ENCODE measurements at regions not wholly inside any gene's neighbourhood (a gene's known extent, or its start where the extent isn't known, plus 50 kb on each side); places are given as distances from the start of the nearest gene placed in this dataset.

- H3K27me3 ChIP-seq (ENCODE audit: control insufficient read depth, insufficient read depth, low read length), result no peaks in the 10 kb centered on the region
- DNase-seq, result no peak
- no peaks in the 10 kb centered on the region for H3K4me1 ChIP-seq (ENCODE audit: control insufficient read depth, insufficient read depth, low read length)
- no peak overlapping the region for H3K4me3 ChIP-seq (ENCODE audit: low read length)
- no peaks in the 10 kb centered on the region for H3K36me3 ChIP-seq (ENCODE audit: control insufficient read depth, insufficient read depth, low read length)
- peaks cover 2% of the 10 kb centered on the region for H3K9me3 ChIP-seq (ENCODE audit: control insufficient read depth, low read depth, low read length)
- H3K27ac ChIP-seq (ENCODE audit: low read length), result no peak overlapping the region
These were observed 285.1 kb upstream of the PHF14 start for GRCh38 chr7:10688544-10688943.

- Histone ChIP-seq H3K27ac (ENCODE audit: low read length) (no peak overlapping the region), H3K36me3 (ENCODE audit: control insufficient read depth, insufficient read depth, low read length) (no peaks in the 10 kb centered on the region), H3K4me1 (ENCODE audit: control insufficient read depth, insufficient read depth, low read length) (no peaks in the 10 kb centered on the region), H3K9me3 (ENCODE audit: control insufficient read depth, low read depth, low read length) (no peaks in the 10 kb centered on the region), H3K27me3 (ENCODE audit: control insufficient read depth, insufficient read depth, low read length) (no peaks in the 10 kb centered on the region), H3K4me3 (ENCODE audit: low read length) (no peak overlapping the region)
- DNase-seq, result no peak
- no CpG with 5 or more reads among the region's 5 CpGs for WGBS (ENCODE audit: insufficient coverage, low lambda C conversion rate)
These were observed 277.6 kb upstream of the PHF14 start for GRCh38 chr7:10696064-10696463.

GRCh38 chr7:10703059-10703458, 270.6 kb upstream of the PHF14 start:
- Histone ChIP-seq H3K27ac (ENCODE audit: low read length) (no peak overlapping the region), H3K4me3 (ENCODE audit: low read length) (no peak overlapping the region)
- no CpG with 5 or more reads among the region's 3 CpGs for WGBS (ENCODE audit: insufficient coverage, low lambda C conversion rate)

GRCh38 chr7:10703981-10704380, 269.7 kb upstream of the PHF14 start:
- Histone ChIP-seq H3K4me1 (ENCODE audit: control insufficient read depth, insufficient read depth, low read length) (no peaks in the 10 kb centered on the region), H3K4me3 (ENCODE audit: low read length) (no peak overlapping the region), H3K36me3 (ENCODE audit: control insufficient read depth, insufficient read depth, low read length) (no peaks in the 10 kb centered on the region), H3K27me3 (ENCODE audit: control insufficient read depth, insufficient read depth, low read length) (no peaks in the 10 kb centered on the region), H3K9me3 (ENCODE audit: control insufficient read depth, low read depth, low read length) (no peaks in the 10 kb centered on the region), H3K27ac (ENCODE audit: low read length) (no peak overlapping the region)
- 100% methylated on average over 1 of the region's 1 CpG for WGBS (ENCODE audit: insufficient coverage, low lambda C conversion rate)
- DNase-seq, result no peak

More at GRCh38 chr7:10703059-10703458, 270.6 kb upstream of the PHF14 start:
- H3K4me1 ChIP-seq (ENCODE audit: control insufficient read depth, insufficient read depth, low read length), result no peaks in the 10 kb centered on the region
- H3K36me3 ChIP-seq (ENCODE audit: control insufficient read depth, insufficient read depth, low read length), result no peaks in the 10 kb centered on the region
- no peaks in the 10 kb centered on the region for H3K27me3 ChIP-seq (ENCODE audit: control insufficient read depth, insufficient read depth, low read length)
- no peaks in the 10 kb centered on the region for H3K9me3 ChIP-seq (ENCODE audit: control insufficient read depth, low read depth, low read length)
- DNase-seq, result no peak

DNA sequence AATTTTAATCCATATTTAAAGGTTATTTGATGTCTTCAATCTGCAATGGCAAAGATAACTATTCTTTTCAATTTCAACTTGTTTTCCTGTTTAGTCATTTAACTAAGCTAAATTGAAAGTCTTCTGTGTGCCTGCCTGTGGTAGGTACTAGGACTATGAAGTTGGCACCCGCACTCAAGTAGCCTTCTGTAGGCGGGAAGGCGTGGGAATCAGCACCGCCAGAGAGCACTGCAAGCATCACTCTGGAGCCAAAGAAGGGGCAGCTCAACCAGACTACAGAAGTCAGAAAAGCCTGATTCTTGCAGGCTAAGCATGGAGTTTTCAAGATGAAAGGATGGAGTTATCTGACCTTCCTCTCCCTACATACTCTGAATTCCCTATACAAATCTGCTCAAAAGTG, 269.0 kb upstream of the PHF14 start:
- DNase-seq, result no peak
- no CpG with 5 or more reads among the region's 4 CpGs for WGBS (ENCODE audit: insufficient coverage, low lambda C conversion rate)
- no peaks in the 10 kb centered on the region for H3K4me1 ChIP-seq (ENCODE audit: control insufficient read depth, insufficient read depth, low read length)
- H3K27me3 ChIP-seq (ENCODE audit: control insufficient read depth, insufficient read depth, low read length), result no peaks in the 10 kb centered on the region
- no peaks in the 10 kb centered on the region for H3K9me3 ChIP-seq (ENCODE audit: control insufficient read depth, low read depth, low read length)
- H3K27ac ChIP-seq (ENCODE audit: low read length), result no peak overlapping the region
- no peak overlapping the region for H3K4me3 ChIP-seq (ENCODE audit: low read length)
- no peaks in the 10 kb centered on the region for H3K36me3 ChIP-seq (ENCODE audit: control insufficient read depth, insufficient read depth, low read length)

- WGBS (ENCODE audit: insufficient coverage, low lambda C conversion rate), result no CpG with 5 or more reads among the region's 3 CpGs
- H3K27ac ChIP-seq (ENCODE audit: low read length), result no peak overlapping the region
- H3K27me3 ChIP-seq (ENCODE audit: control insufficient read depth, insufficient read depth, low read length), result no peaks in the 10 kb centered on the region
- H3K4me3 ChIP-seq (ENCODE audit: low read length), result no peak overlapping the region
- DNase-seq, result no peak
- H3K9me3 ChIP-seq (ENCODE audit: control insufficient read depth, low read depth, low read length), result no peaks in the 10 kb centered on the region
- H3K36me3 ChIP-seq (ENCODE audit: control insufficient read depth, insufficient read depth, low read length), result no peaks in the 10 kb centered on the region
- H3K4me1 ChIP-seq (ENCODE audit: control insufficient read depth, insufficient read depth, low read length), result no peaks in the 10 kb centered on the region
These were observed 266.7 kb upstream of the PHF14 start for GRCh38 chr7:10706875-10707493.

GRCh38 chr7:10707519-10707918, 266.2 kb upstream of the PHF14 start:
- no peaks in the 10 kb centered on the region for H3K36me3 ChIP-seq (ENCODE audit: control insufficient read depth, insufficient read depth, low read length)
- no peaks in the 10 kb centered on the region for H3K9me3 ChIP-seq (ENCODE audit: control insufficient read depth, low read depth, low read length)
- H3K27ac ChIP-seq (ENCODE audit: low read length), result no peak overlapping the region
- no peaks in the 10 kb centered on the region for H3K4me1 ChIP-seq (ENCODE audit: control insufficient read depth, insufficient read depth, low read length)
- H3K27me3 ChIP-seq (ENCODE audit: control insufficient read depth, insufficient read depth, low read length), result no peaks in the 10 kb centered on the region
- no peak overlapping the region for H3K4me3 ChIP-seq (ENCODE audit: low read length)
- no CpG with 5 or more reads among the region's 1 CpG for WGBS (ENCODE audit: insufficient coverage, low lambda C conversion rate)
- DNase-seq, result no peak

GRCh38 chr7:10708447-10708846, 265.2 kb upstream of the PHF14 start:
- Histone ChIP-seq H3K27me3 (ENCODE audit: control insufficient read depth, insufficient read depth, low read length) (no peaks in the 10 kb centered on the region), H3K4me1 (ENCODE audit: control insufficient read depth, insufficient read depth, low read length) (no peaks in the 10 kb centered on the region), H3K27ac (ENCODE audit: low read length) (no peak overlapping the region), H3K9me3 (ENCODE audit: control insufficient read depth, low read depth, low read length) (no peaks in the 10 kb centered on the region), H3K4me3 (ENCODE audit: low read length) (no peak overlapping the region), H3K36me3 (ENCODE audit: control insufficient read depth, insufficient read depth, low read length) (no peaks in the 10 kb centered on the region)
- WGBS (ENCODE audit: insufficient coverage, low lambda C conversion rate), result no CpG with 5 or more reads among the region's 5 CpGs
- no peak for DNase-seq

GRCh38 chr7:10718768-10719167, 254.9 kb upstream of the PHF14 start:
- Histone ChIP-seq H3K4me3 (ENCODE audit: low read length) (no peak overlapping the region), H3K4me1 (ENCODE audit: control insufficient read depth, insufficient read depth, low read length) (no peaks in the 10 kb centered on the region), H3K9me3 (ENCODE audit: control insufficient read depth, low read depth, low read length) (no peaks in the 10 kb centered on the region), H3K36me3 (ENCODE audit: control insufficient read depth, insufficient read depth, low read length) (no peaks in the 10 kb centered on the region), H3K27ac (ENCODE audit: low read length) (no peak overlapping the region), H3K27me3 (ENCODE audit: control insufficient read depth, insufficient read depth, low read length) (no peaks in the 10 kb centered on the region)
- WGBS (ENCODE audit: insufficient coverage, low lambda C conversion rate), result 96% methylated on average over 4 of the region's 5 CpGs
- no peak for DNase-seq

DNA sequence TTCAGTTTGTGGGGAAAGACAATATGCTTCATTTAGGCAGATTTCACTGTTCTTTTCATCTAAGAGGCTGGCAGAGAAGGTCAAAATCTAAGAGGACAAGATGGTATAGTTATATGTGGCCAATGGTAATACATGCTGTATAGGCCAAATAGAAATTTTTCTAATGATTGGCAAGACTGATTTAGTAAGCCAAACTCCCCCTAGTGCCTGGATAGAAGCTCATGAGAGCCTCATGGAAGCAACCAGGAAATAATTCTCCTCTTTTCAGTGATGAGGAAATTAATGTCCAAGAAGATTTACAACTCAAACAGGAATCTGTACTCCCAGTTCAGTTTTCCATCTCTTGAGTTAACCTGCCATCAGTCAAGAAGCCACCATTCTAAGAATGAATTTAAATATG, 253.6 kb upstream of the PHF14 start:
- no peak for DNase-seq
- Histone ChIP-seq H3K4me1 (ENCODE audit: control insufficient read depth, insufficient read depth, low read length) (no peaks in the 10 kb centered on the region), H3K9me3 (ENCODE audit: control insufficient read depth, low read depth, low read length) (no peaks in the 10 kb centered on the region), H3K36me3 (ENCODE audit: control insufficient read depth, insufficient read depth, low read length) (no peaks in the 10 kb centered on the region), H3K27ac (ENCODE audit: low read length) (no peak overlapping the region), H3K27me3 (ENCODE audit: control insufficient read depth, insufficient read depth, low read length) (no peaks in the 10 kb centered on the region), H3K4me3 (ENCODE audit: low read length) (no peak overlapping the region)

- H3K27me3 ChIP-seq (ENCODE audit: control insufficient read depth, insufficient read depth, low read length), result no peaks in the 10 kb centered on the region
- no peak overlapping the region for H3K4me3 ChIP-seq (ENCODE audit: low read length)
- no peaks in the 10 kb centered on the region for H3K4me1 ChIP-seq (ENCODE audit: control insufficient read depth, insufficient read depth, low read length)
- no CpG with 5 or more reads among the region's 3 CpGs for WGBS (ENCODE audit: insufficient coverage, low lambda C conversion rate)
- no peaks in the 10 kb centered on the region for H3K36me3 ChIP-seq (ENCODE audit: control insufficient read depth, insufficient read depth, low read length)
- no peak for DNase-seq
- H3K9me3 ChIP-seq (ENCODE audit: control insufficient read depth, low read depth, low read length), result no peaks in the 10 kb centered on the region
- H3K27ac ChIP-seq (ENCODE audit: low read length), result no peak overlapping the region
These were observed 252.4 kb upstream of the PHF14 start for GRCh38 chr7:10721289-10721688.

All from large intestine (tissue), 3 donors.